DMS79 treated with DMSO at 0.1 percent for 48 hours (cell line): ENCODE measurements at regions not wholly inside any gene's neighbourhood (a gene's known extent, or its start where the extent isn't known, plus 50 kb on each side); places are given as distances from the start of the nearest gene placed in this dataset.

Experiments
- DNase-seq: peaks from one replicate; lab custom pipeline; 2025; lab: John Stamatoyannopoulos, UW

GRCh38 chr7:15752377-15752776, 65.9 kb upstream of the MEOX2 start:
- no peak for DNase-seq

GRCh38 chr7:15751191-15751701, 64.8 kb upstream of the MEOX2 start:
- DNase-seq, result no peak

GRCh38 chr7:15750727-15751126, 64.2 kb upstream of the MEOX2 start:
- DNase-seq, result no peak

GRCh38 chr7:15749631-15750030, 63.1 kb upstream of the MEOX2 start:
- DNase-seq, result no peak

DNA sequence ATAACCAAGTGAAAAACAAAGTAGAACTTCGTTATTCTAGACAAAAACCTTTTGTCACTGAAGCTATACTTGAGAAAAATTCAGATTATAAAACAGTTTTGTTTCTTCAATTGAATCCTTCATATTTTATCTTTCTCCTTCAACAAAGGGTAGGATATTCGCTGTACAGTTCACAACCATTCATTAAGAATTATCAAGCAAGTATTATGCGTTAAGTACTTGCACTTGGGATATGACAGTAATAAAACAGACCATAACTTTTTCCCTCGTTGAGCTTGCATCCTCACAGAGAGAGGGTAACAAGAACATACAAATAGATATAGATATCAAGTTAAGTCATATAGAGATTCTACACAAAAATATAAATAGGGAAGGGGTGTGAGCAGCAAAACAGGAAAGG, 61.2 kb upstream of the MEOX2 start:
- no peak for DNase-seq

- DNase-seq, result no peak
Measured at GRCh38 chr7:15747301-15747700, 60.8 kb upstream of the MEOX2 start.

- DNase-seq, result no peak
Measured at GRCh38 chr7:15743926-15744480, 57.5 kb upstream of the MEOX2 start.

GRCh38 chr7:15737601-15738000, 51.1 kb upstream of the MEOX2 start:
- DNase-seq, result no peak
